Activated T-cell treated with anti-CD3 and anti-CD28 coated beads for 1 hour (primary cell): ENCODE measurements at regions not wholly inside any gene's neighbourhood (a gene's known extent, or its start where the extent isn't known, plus 50 kb on each side); places are given as distances from the start of the nearest gene placed in this dataset.
"Not testable (repeated sequence)": the region's sequence is repeated elsewhere in the genome, so short reads cannot be mapped to it uniquely, and the experiment has no call there.

ENCODE experiments used
- DNase-seq: peaks from one replicate; pipeline ENCODE4 v3.0.0-alpha.2; 2020; ENCODE audit warnings: low read depth

- DNase-seq: no peak
These were observed 71.5 kb upstream of the DAAM1 start for GRCh38 chr14:59116984-59117415.

GRCh38 chr14:59117754-59118528 lies 70.5 kb upstream of the DAAM1 start:
- no peak for DNase-seq

GRCh38 chr14:59120921-59121320 lies 67.5 kb upstream of the DAAM1 start:
- no peak for DNase-seq

- no peak for DNase-seq
These were observed 64.9 kb upstream of the DAAM1 start for GRCh38 chr14:59123531-59123930.

- no peak for DNase-seq
These were observed 64.5 kb upstream of the DAAM1 start for GRCh38 chr14:59123975-59124374.

GRCh38 chr14:59125156-59125555 lies 63.3 kb upstream of the DAAM1 start:
- no peak for DNase-seq

GRCh38 chr14:59126714-59127436 lies 61.6 kb upstream of the DAAM1 start:
- DNase-seq: no peak

- no peak for DNase-seq
These were observed 61.1 kb upstream of the DAAM1 start for GRCh38 chr14:59127437-59127732.

- DNase-seq: no peak
These were observed 58.0 kb upstream of the DAAM1 start for GRCh38 chr14:59130462-59130861.

- DNase-seq: no peak
These were observed 56.3 kb upstream of the DAAM1 start for GRCh38 chr14:59131938-59132795.

GRCh38 chr14:59132796-59133494 lies 55.5 kb upstream of the DAAM1 start:
- no peak for DNase-seq

- no peak for DNase-seq
These were observed 54.8 kb upstream of the DAAM1 start for GRCh38 chr14:59133709-59134108.

- no peak for DNase-seq
These were observed 54.2 kb upstream of the DAAM1 start for GRCh38 chr14:59134307-59134706.

- DNase-seq: no peak
These were observed 51.2 kb upstream of the DAAM1 start for GRCh38 chr14:59137256-59137655.

GRCh38 chr14:59138576-59138975 lies 49.9 kb upstream of the DAAM1 start:
- not testable (repeated sequence) for DNase-seq
